GM12878 (cell line): ENCODE measurements at regions not wholly inside any gene's neighbourhood (a gene's known extent, or its start where the extent isn't known, plus 50 kb on each side); places are given as distances from the start of the nearest gene placed in this dataset.

Source experiments
- ATAC-seq: fragments of 200-7000 bp; cut with Tn5 transposase; 3 replicates; pipeline ENCODE4 v1.9.1; 2020; ENCODE audit warnings: mild to moderate bottlenecking, moderate library complexity
- BruUV-seq: library from RNA; stranded (reverse); fragments of 400-500 nt; replicated peaks from 2 replicates; lab custom pipeline; 2021; lab: Mats Ljungman, UMichigan
- CTCF ChIA-PET: fragments of 300-600 bp; sonication (Branson Sonifier 250); formaldehyde crosslinking; extraction: SDS; loops from one replicate; lab custom pipeline; 2021; ENCODE audit warnings: inconsistent platforms; lab: Yijun Ruan, JAX
- POLR2A ChIA-PET: fragments of 350-600 bp; formaldehyde crosslinking; extraction: SDS; loops from one replicate; lab custom pipeline; 2021; ENCODE audit warnings: inconsistent platforms; lab: Charles Lee
- RAD21 ChIA-PET: fragments of 300-600 bp; sonication (Branson Sonifier 250); formaldehyde crosslinking; loops from one replicate; lab custom pipeline; 2023; ENCODE audit warnings: antibody characterized with exemption; ENCODE audit not compliant: unreplicated experiment; lab: Charles Lee
- SMC1A ChIA-PET: fragments of 300-600 bp; sonication (Branson Sonifier 250); formaldehyde crosslinking; loops from one replicate; lab custom pipeline; 2023; ENCODE audit not compliant: unreplicated experiment, uncharacterized antibody; lab: Charles Lee
- DNase-seq: peaks from one replicate; pipeline ENCODE4 v3.0.0-alpha.2; 2011; ENCODE audit warnings: low read depth, low spot score
- FAIRE-seq: peaks from 3 replicates; lab custom pipeline; 2011; peaks lifted over from hg19 to GRCh38; lab: Jason Lieb, UNC
- H2AFZ ChIP-seq: 2 replicates; pipeline ENCODE4 v1.6.0; 2011; ENCODE audit warnings: low read depth, low read length, control low read depth; ENCODE audit not compliant: control insufficient read depth
- H3K27ac ChIP-seq: 2 replicates; pipeline ENCODE4 v1.5.1; 2011; ENCODE audit warnings: control low read depth; ENCODE audit not compliant: control insufficient read depth, insufficient read depth
- H3K27me3 ChIP-seq, 2 experiments: replicated peaks in 1 of 2; 2 replicates each; pipeline versions ENCODE4 v1.6.0 to v1.6.1; 2011; ENCODE audit warnings: low read length in 1 of 2; ENCODE audit not compliant: control insufficient read depth in 2 of 2, insufficient read depth in 2 of 2
- H3K36me3 ChIP-seq, 2 experiments: 2 replicates each; pipeline ENCODE4 v1.5.1; 2011; ENCODE audit warnings: low read length in 1 of 2; ENCODE audit not compliant: control insufficient read depth in 2 of 2, insufficient read depth in 2 of 2
- H3K4me1 ChIP-seq: 2 replicates; pipeline ENCODE4 v1.6.1; 2011; ENCODE audit warnings: mild to moderate bottlenecking, low read length, moderate library complexity, mixed read lengths; ENCODE audit not compliant: control insufficient read depth, insufficient read depth
- H3K4me2 ChIP-seq: 2 replicates; pipeline ENCODE4 v1.6.0; 2011; ENCODE audit warnings: control low read depth; ENCODE audit not compliant: control insufficient read depth, insufficient read depth
- H3K4me3 ChIP-seq: fragments of 200-600 bp; sonication (generic); 2 replicates; pipeline ENCODE4 v1.5.1; 2016
- H3K79me2 ChIP-seq: 2 replicates; pipeline ENCODE4 v1.6.0; 2011; ENCODE audit warnings: low read length; ENCODE audit not compliant: control insufficient read depth, insufficient read depth
- H3K9ac ChIP-seq: 2 replicates; pipeline ENCODE4 v1.8.0; 2011; ENCODE audit warnings: low read length, control low read depth, mixed read lengths; ENCODE audit not compliant: control insufficient read depth, insufficient read depth
- H3K9me3 ChIP-seq: replicated peaks from 3 replicates; pipeline ENCODE4 v1.5.1; 2011; ENCODE audit warnings: mild to moderate bottlenecking, low read length; ENCODE audit not compliant: control insufficient read depth, insufficient read depth
- H4K20me1 ChIP-seq: 2 replicates; pipeline ENCODE4 v1.6.0; 2011; ENCODE audit not compliant: control insufficient read depth, insufficient read depth
- CHD1 ChIP-seq: IDR thresholded peaks from 2 replicates; pipeline ENCODE4 v1.6.1; 2012; ENCODE audit warnings: low read depth, low read length, improper control_type of control experiment
- CREB1 ChIP-seq: IDR thresholded peaks from 2 replicates; pipeline ENCODE4 v1.6.1; 2012; ENCODE audit warnings: low read depth, mild to moderate bottlenecking, inconsistent platforms
- EP300 ChIP-seq, 2 experiments: fragments of 150-350 bp in 1 of 2; IDR thresholded peaks; 2 replicates each; pipeline ENCODE4 v1.6.1; 2011 to 2012; ENCODE audit warnings: low read depth in 2 of 2, low read length in 2 of 2, borderline replicate concordance in 1 of 2, improper control_type of control experiment in 1 of 2, inconsistent platforms in 1 of 2; ENCODE audit not compliant: control insufficient read depth in 1 of 2
- HDAC6 ChIP-seq: fragments of 200-600 bp; sonication (generic); IDR thresholded peaks from one replicate; pipeline ENCODE4 v1.8.0; 2017; ENCODE audit warnings: antibody characterized with exemption; ENCODE audit not compliant: unreplicated experiment
- KAT2A ChIP-seq: conservative IDR thresholded peaks from 2 replicates; pipeline ENCODE4 v1.6.1; 2011; ENCODE audit warnings: low read depth, low read length; ENCODE audit not compliant: control insufficient read depth
- NFYB ChIP-seq: IDR thresholded peaks from 2 replicates; pipeline ENCODE4 v1.6.1; 2011; ENCODE audit warnings: low read depth, mild to moderate bottlenecking, low read length, improper control_type of control experiment, moderate library complexity; ENCODE audit not compliant: insufficient read depth
- NR2F1 ChIP-seq: fragments of 450-650 bp; conservative IDR thresholded peaks from 2 replicates; pipeline ENCODE4 v1.6.1; 2017; ENCODE audit warnings: mild to moderate bottlenecking
- POLR2A ChIP-seq: IDR thresholded peaks from 2 replicates; pipeline ENCODE4 v1.6.1; 2011; ENCODE audit warnings: low read depth, mild to moderate bottlenecking, low read length
- POLR2AphosphoS2 ChIP-seq: IDR thresholded peaks from 2 replicates; pipeline ENCODE4 v1.6.1; 2011; ENCODE audit warnings: low read depth, mild to moderate bottlenecking, low read length, improper control_type of control experiment, moderate library complexity
- SMAD1 ChIP-seq: fragments of 450-650 bp; IDR thresholded peaks from 2 replicates; pipeline ENCODE4 v1.6.1; 2018; ENCODE audit warnings: mild to moderate bottlenecking, low read depth; ENCODE audit not compliant: partially characterized antibody
- SREBF1 ChIP-seq: IDR thresholded peaks from 2 replicates; pipeline ENCODE4 v1.6.1; 2012; ENCODE audit warnings: mild to moderate bottlenecking, low read length
- SRF ChIP-seq, 2 experiments: IDR thresholded peaks; 2 replicates each; pipeline ENCODE4 v1.6.1; 2011; ENCODE audit warnings: low read depth in 2 of 2, low read length in 2 of 2, mild to moderate bottlenecking in 1 of 2, moderate library complexity in 1 of 2
- WGBS: methylation state at CpG from one replicate; pipeline ENCODE4 v1.1.6; 2016; ENCODE audit warnings: low lambda C conversion rate; ENCODE audit not compliant: insufficient replicate concordance, insufficient coverage; ENCODE audit errors: missing lambda C conversion rate; 5-methylcytosine and 5-hydroxymethylcytosine counted together
- in situ Hi-C: fragments of 300-500 bp; cut with MboI; formaldehyde crosslinking; loops from 9 replicates; pipeline ENCODE4 v1.14.3; 2018; ENCODE audit warnings: mixed read lengths
- intact Hi-C: fragments of 100-400 bp; cut with micrococcal nuclease; formaldehyde crosslinking; loops from one replicate; pipeline ENCODE4 v1.14.2; 2022; ENCODE audit not compliant: unreplicated experiment
- TF ChIP-seq, protein P1 (sequence below): fragments of 450-650 bp; IDR thresholded peaks from 2 replicates; pipeline ENCODE4 v1.6.1; 2017; ENCODE audit warnings: mild to moderate bottlenecking
- TF ChIP-seq, protein P2 (sequence below): fragments of 450-650 bp; IDR thresholded peaks from 2 replicates; pipeline ENCODE4 v1.6.1; 2017; ENCODE audit warnings: borderline replicate concordance
- TF ChIP-seq, protein P3 (sequence below): fragments of 450-650 bp; formaldehyde crosslinking; IDR thresholded peaks from 2 replicates; pipeline ENCODE4 v1.5.0; 2022; ENCODE audit warnings: mild to moderate bottlenecking, missing genetic modification characterization

DNA sequence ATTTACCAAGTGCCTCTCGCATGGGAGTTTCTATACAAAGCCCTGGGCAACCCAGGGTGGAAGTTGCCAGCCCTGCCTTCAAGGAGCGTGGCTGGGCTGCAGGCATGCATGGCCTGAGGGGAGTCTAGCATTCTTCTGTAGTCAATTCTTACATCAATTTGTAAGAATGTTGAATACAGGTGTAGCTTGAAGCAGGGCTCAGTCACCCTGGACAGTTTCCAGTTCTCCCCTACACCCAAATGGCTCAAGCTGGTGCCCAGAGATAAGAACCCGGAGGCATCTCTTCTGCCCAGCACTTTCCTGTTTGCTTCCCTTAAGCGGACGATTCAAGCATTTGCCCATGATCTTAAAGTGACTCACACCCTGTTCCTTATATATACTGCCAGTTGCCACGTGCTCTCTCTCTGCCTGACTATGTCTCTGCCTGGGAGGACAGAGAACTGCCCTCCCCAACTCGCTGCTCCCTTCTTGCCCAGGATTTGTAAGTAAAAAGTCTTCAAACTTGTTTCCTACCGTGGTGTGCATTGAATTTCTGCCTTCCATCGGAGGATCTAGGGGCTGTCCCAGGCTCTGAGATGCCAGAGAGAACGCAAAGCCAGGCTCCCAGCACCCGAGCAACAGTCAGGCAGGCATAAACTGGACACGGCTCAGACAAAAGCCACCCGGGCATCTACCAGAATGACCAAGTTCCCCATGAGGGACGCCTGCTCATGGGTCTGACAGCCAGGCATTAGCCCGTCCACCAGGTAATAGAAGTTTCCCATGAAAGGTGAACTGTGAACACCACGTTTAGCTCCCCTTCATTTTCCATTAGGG lies 50.9 kb upstream of the AJAP1 start:
- DNase-seq (no peak), ATAC-seq (no peak), FAIRE-seq (no peak)
- Histone ChIP-seq H3K9ac (no peak overlapping the region), H4K20me1 (no peaks in the 10 kb centered on the region), H3K4me1 (no peaks in the 10 kb centered on the region), H3K27ac (no peak overlapping the region), H3K9me3 (no peaks in the 10 kb centered on the region; the same call in 2 of the 3 replicates), H3K27me3 (no peaks in the 10 kb centered on the region), H3K79me2 (no peaks in the 10 kb centered on the region), H3K36me3 (no peaks in the 10 kb centered on the region), H3K4me3 (no peak overlapping the region), H2AFZ (no peak overlapping the region), H3K4me2 (no peak overlapping the region)
- 6% methylated on average over 16 of the region's 16 CpGs for WGBS
- intact Hi-C loops, result no loop called here
- BruUV-seq, result no TSS peak
- in situ Hi-C loops, result no loop called here
- SMC1A ChIA-PET, result no interaction called here
- POLR2A ChIA-PET, result no interaction called here
- RAD21 ChIA-PET, result no interaction called here
- CTCF ChIA-PET, result no interaction called here
- no peak for TF ChIP-seq SMAD1
- TF ChIP-seq KAT2A, result no peak
- TF ChIP-seq CHD1, result no peak
- TF ChIP-seq SREBF1, result no peak
- no peak for TF ChIP-seq NR2F1
- TF ChIP-seq SRF (IDR thresholded peaks at IDR 0.05; ENCODE audit: low read depth in 2 of 2, low read length in 2 of 2), result no peak
- no peak for TF ChIP-seq HDAC6
- no peak for TF ChIP-seq EP300 (IDR thresholded peaks at IDR 0.05; ENCODE audit: borderline replicate concordance in 1 of 2, control insufficient read depth in 1 of 2, low read depth in 2 of 2, low read length in 2 of 2)
- TF ChIP-seq, protein P1, sequence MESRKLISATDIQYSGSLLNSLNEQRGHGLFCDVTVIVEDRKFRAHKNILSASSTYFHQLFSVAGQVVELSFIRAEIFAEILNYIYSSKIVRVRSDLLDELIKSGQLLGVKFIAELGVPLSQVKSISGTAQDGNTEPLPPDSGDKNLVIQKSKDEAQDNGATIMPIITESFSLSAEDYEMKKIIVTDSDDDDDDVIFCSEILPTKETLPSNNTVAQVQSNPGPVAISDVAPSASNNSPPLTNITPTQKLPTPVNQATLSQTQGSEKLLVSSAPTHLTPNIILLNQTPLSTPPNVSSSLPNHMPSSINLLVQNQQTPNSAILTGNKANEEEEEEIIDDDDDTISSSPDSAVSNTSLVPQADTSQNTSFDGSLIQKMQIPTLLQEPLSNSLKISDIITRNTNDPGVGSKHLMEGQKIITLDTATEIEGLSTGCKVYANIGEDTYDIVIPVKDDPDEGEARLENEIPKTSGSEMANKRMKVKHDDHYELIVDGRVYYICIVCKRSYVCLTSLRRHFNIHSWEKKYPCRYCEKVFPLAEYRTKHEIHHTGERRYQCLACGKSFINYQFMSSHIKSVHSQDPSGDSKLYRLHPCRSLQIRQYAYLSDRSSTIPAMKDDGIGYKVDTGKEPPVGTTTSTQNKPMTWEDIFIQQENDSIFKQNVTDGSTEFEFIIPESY, result no peak
- TF ChIP-seq POLR2AphosphoS2, result no peak
- TF ChIP-seq, protein P2, sequence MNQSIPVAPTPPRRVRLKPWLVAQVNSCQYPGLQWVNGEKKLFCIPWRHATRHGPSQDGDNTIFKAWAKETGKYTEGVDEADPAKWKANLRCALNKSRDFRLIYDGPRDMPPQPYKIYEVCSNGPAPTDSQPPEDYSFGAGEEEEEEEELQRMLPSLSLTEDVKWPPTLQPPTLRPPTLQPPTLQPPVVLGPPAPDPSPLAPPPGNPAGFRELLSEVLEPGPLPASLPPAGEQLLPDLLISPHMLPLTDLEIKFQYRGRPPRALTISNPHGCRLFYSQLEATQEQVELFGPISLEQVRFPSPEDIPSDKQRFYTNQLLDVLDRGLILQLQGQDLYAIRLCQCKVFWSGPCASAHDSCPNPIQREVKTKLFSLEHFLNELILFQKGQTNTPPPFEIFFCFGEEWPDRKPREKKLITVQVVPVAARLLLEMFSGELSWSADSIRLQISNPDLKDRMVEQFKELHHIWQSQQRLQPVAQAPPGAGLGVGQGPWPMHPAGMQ, result no peak
- no peak for TF ChIP-seq NFYB
- TF ChIP-seq, protein P3, sequence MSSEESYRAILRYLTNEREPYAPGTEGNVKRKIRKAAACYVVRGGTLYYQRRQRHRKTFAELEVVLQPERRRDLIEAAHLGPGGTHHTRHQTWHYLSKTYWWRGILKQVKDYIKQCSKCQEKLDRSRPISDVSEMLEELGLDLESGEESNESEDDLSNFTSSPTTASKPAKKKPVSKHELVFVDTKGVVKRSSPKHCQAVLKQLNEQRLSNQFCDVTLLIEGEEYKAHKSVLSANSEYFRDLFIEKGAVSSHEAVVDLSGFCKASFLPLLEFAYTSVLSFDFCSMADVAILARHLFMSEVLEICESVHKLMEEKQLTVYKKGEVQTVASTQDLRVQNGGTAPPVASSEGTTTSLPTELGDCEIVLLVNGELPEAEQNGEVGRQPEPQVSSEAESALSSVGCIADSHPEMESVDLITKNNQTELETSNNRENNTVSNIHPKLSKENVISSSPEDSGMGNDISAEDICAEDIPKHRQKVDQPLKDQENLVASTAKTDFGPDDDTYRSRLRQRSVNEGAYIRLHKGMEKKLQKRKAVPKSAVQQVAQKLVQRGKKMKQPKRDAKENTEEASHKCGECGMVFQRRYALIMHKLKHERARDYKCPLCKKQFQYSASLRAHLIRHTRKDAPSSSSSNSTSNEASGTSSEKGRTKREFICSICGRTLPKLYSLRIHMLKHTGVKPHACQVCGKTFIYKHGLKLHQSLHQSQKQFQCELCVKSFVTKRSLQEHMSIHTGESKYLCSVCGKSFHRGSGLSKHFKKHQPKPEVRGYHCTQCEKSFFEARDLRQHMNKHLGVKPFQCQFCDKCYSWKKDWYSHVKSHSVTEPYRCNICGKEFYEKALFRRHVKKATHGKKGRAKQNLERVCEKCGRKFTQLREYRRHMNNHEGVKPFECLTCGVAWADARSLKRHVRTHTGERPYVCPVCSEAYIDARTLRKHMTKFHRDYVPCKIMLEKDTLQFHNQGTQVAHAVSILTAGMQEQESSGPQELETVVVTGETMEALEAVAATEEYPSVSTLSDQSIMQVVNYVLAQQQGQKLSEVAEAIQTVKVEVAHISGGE (CRISPR knock-in tag), result no peak
- no peak for TF ChIP-seq POLR2A
- TF ChIP-seq CREB1, result no peak
